GM21825 (cell line): ENCODE measurements at regions not wholly inside any gene's neighbourhood (a gene's known extent, or its start where the extent isn't known, plus 50 kb on each side); places are given as distances from the start of the nearest gene placed in this dataset.
"Not testable (repeated sequence)": the region's sequence is repeated elsewhere in the genome, so short reads cannot be mapped to it uniquely, and the experiment has no call there.

Source experiments
- ATAC-seq: cut with Tn5 transposase; IDR thresholded peaks from one replicate; pipeline ENCODE4 v1.9.1; 2021; ENCODE audit warnings: mild to moderate bottlenecking, moderate library complexity; ENCODE audit not compliant: unreplicated experiment

GRCh38 chr11:25317216-25317615, 820.4 kb downstream of the LUZP2 start:
- no peak for ATAC-seq

- no peak for ATAC-seq
Observed at GRCh38 chr11:25319127-25319526, 822.3 kb downstream of the LUZP2 start.

DNA sequence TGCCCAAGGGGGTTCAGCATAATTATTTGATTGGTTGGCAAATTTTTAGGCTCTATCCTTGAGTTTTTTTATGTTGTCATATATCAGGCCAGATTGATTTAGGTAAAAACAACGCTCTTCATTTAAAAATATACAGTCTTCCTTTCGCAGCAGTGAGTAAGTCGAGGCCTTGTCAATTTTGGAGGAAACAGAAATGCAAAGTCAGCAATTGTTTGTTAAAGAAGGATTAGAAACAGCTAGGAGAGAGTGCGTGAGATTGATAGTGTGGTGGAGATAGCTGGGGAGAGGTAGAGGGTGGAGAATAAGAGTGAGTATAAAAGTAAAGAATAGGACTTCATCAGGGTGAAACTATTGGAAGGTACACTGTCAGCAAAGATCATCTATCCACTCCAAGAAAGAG, 830.8 kb downstream of the LUZP2 start:
- no peak for ATAC-seq

DNA sequence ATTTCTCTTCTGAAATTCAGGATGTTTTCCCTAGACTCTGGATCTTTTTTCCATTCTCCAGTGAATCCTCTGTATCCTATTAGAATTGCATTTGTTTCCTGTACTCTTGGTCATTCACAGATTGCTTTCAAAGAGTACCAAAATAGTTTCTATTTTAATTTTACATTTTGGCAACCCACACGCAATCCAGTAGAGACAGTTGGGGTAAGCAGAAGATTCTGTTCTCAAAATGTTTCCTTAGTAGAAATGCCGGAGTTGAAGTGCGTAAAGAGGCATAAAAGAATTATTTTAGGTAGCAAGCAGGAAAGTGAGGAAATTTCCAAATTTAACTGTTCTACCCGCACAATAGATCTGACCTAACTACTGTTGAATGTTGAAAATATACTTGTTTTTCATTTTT, 842.4 kb downstream of the LUZP2 start:
- no peak for ATAC-seq

DNA sequence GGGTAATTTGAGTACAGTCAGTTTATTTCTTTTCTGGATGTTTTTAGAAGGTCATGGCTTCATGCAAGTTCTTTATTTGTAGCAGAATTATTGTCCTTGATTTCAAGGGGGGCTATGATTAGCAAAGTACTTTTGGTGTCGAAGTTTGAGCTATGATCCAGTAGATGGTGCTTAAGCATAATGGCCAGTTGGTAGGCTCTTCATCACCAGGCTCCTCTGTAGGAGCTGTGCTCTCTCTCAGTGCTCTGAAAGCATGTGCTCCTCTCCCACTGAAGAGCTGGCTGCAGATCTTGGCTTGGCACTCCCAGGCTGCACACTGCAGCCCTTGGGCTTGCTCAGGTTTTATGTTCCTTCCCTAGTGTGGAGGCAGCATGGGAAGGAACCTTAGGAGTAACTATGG, 852.7 kb downstream of the LUZP2 start:
- no peak for ATAC-seq

DNA sequence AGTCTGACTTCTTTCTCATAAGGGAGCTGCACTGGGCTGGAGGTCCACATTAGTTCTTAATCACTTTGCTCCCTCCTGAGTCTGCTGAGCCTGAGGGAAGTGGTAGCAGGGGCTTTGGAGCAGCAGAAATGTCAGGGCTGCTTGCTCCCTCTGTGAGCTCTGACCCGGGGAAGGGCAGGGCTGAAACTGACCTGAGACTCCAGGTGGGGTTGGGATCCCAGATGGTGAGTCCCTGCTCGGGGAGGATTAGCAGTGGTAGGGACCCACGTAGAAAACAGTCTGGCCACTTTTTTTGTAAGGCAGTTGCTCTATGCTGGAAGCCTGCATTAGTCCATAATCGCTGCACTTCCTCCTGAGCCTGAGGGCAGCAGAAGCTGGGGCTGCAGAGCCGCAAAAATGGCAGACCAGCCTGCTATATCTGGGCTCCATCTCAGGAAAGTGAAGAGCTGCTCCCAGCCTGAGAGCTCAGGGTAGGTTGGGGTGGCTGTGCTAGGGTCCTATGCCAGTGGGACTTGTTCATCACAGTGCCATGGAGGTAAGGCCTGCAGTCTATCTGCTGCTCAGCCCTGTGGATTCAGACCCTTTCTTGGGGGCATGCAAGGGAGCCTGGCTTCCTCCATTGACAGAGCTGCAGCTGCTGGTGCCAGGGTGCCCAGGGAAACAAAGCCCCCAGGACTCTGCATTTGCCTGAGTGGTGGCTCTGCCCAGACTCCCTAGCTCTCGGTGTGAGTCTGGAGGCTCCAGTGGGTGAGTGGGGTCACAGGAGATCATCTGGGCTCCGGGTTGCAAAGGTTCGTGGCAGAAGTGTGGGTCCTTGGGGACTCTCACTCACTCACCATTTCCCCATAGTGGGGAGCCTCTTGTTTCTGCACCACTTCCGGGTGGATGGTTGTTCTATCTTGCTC, 854.3 kb downstream of the LUZP2 start:
- ATAC-seq = no peak

- no peak for ATAC-seq
Observed at GRCh38 chr11:25357133-25357532, 860.3 kb downstream of the LUZP2 start.

GRCh38 chr11:25377466-25377865, 880.6 kb downstream of the LUZP2 start:
- ATAC-seq = no peak

GRCh38 chr11:25396847-25397246, 900.0 kb downstream of the LUZP2 start:
- ATAC-seq = no peak

DNA sequence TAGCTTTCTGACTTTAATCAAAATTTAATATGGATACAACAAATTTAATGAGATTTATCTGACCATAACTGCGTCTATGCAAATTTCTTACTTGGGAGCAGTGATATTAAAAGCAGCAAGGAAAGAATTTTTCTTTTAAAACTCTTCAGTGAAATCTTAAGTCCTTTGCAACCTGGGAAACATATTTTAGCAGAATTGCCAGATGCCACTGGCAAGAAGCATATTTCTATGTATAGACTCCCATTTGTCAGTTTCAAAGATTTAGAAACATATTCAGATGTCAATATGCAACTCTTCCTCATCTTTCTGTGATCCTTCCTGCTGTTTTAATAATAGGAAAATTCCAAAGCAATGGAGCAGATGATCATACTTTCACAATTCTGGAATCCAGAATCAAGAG, 911.3 kb downstream of the LUZP2 start:
- ATAC-seq = no peak

- no peak for ATAC-seq
Observed at GRCh38 chr11:25415793-25416192, 916.1 kb upstream of the ANO3 start.

DNA sequence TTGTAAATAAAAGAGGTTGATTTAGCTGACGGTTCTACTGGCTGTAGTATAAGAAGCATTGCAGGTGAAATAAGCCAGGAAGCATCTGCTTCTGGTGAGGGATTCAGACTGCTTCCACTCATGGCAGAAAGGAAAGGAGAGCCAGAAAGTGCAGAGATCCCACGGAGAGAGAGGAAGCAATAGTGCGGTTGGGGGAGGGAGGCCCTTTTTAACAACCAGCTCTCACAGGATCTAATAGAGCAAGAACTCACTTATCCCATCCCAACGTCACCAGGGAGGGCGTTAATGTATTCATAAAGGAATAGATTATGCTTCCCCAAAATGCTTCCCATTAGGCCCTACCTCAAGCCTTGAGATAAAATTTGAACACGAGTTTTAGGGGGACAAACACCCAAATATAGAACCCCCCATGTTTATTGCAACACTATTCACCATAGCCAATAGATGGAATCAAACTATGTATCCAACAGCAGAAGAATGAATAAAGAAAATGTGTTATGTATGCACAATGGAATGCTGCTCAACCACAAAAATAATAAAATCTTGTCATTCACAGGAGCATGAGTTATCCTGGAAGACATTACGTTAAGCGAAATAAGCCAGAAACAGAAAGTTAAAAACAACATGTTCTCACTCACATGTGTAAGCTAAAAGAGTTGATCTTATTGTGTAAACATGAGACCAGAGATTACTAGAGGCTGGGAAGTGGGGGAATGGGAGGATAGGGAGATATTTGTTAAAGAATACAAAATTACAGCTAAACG, 908.3 kb upstream of the ANO3 start:
- ATAC-seq = no peak

DNA sequence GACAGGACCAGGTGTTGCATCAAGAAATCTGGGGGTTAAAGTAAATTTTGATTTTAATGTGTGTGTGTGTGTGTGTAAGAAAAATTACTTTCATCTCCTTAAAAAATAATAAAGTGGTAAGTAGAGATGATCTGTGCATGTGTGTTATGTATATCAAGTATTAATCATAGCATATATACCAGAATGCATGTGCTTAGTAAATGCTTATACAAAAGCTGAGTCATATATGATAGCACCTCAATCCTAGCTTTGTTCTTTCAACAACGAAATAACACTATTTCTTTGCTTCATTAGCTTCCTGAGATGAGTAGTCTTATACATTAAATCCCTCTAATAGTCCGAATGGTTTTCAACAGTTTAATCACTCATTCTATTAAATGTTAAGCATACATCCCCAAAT, 899.6 kb upstream of the ANO3 start:
- ATAC-seq = no peak

DNA sequence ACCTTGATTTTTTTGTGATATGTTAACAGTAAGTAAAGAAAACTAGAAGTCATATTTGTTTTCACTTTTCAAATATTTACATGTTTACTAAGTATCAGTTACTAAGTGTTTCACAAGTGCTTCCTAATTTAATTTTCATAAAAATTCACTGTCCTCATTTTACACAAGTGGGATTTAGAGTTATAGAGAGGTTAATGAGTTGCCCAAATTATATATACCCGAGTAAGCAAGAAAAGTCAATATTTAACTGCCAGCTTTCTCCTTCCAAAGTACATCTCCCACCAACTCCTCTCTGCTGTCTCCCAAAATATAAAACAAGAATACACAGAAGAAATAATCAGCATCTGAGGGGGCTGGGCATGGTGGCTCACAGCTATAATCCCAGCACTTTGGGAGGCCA, 896.7 kb upstream of the ANO3 start:
- no peak for ATAC-seq

DNA sequence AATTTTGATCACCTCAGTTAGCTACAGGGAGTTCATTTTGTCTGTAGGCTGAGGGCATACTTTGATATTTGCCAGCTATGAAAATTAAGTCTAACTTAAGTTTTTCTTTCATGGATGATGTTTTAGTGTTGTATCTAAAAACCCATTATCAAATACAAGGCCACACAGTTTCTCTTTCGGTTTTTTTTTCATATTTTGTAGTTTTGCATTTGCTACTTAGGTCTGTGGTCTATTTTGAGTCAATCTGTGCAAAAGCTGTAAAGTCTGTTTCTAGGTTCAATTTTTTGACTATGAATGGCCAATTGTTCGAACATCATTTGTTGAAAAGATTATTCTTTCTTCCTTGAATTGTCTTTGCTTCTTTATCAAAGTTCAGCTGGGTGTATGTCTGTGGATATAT, 895.6 kb upstream of the ANO3 start:
- no peak for ATAC-seq

GRCh38 chr11:25441421-25441820, 890.5 kb upstream of the ANO3 start:
- no peak for ATAC-seq

DNA sequence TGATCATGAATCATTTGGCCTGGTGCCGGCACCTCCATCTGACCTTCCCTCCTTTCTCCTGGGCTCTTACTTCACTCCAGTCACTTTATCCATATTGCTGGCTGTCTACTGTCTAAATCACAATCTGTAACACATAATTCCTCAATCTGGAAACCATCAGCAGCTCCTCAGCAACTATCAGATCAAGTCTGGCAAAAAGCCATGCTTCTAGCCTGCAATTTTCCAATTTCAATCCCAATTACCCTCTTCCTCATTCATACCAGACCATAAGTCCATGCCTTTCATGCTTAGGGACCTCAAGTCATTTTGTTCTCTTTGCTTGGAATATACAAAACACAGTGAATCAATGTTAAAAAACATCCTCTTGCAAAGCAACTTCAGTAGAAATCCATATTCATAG, 882.8 kb upstream of the ANO3 start:
- ATAC-seq = no peak

GRCh38 chr11:25453471-25453870, 878.5 kb upstream of the ANO3 start:
- no peak for ATAC-seq

- no peak for ATAC-seq
Observed at GRCh38 chr11:25456211-25456610, 875.7 kb upstream of the ANO3 start.

DNA sequence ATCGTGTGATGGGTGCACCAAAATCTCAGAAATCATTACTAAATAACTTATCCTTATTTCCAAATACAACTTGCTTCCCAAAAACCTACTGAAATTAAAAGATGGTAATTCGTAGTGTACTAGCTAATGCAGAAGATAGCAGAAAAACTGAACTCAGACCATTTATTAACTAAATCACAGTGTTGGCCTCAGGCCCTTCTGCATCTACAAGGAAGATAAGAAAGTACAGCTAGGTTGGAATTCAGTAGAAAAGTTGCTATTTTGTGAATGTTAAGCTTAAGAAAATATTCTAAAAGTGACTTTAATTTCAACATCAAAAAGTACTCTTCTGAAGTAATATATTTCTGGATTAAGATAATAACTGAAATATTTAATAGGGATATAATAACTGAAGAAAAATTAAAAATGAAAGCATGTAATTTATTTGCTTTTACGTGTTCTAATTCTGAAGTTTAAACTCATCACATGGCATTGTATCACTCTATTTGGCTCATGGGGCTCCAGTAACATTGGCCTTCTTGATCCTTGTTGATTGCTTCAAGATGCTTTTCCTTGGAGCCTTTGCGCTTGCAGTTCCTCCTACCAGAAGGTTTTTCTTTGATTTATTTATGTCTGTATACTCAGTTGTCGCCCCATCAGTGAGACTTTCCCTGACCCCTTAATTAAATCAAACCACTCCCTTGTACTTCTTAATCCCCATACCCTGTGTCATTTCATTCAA, 847.9 kb upstream of the ANO3 start:
- ATAC-seq = no peak

- ATAC-seq = no peak
Observed at GRCh38 chr11:25485315-25485714, 846.6 kb upstream of the ANO3 start.

DNA sequence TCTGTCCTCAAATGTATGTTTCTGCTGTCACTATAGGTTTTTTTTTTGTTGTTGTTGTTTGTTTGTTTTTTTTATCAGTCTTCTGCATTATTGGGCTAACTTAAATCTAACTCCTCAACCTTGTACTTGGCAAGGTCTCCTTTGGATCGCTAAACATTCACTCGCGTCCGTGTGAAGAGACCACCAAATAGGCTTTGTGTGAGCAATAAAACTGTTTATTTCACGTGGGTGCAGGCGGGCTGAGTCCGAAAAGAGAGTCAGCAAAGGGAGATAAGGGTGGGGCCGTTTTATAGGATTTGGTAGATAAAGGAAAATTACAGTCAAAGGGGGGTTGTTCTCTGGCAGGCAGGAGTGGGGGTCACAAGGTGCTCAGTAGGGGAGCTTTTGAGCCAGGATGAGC, 845.6 kb upstream of the ANO3 start:
- ATAC-seq = not testable (repeated sequence)
